Loucy (cell line): ENCODE measurements at regions not wholly inside any gene's neighbourhood (a gene's known extent, or its start where the extent isn't known, plus 50 kb on each side); places are given as distances from the start of the nearest gene placed in this dataset.

Source experiments
- H2AFZ ChIP-seq: fragments of 200-600 bp; sonication (generic); 2 replicates; pipeline ENCODE4 v1.6.0; 2016; ENCODE audit warnings: antibody characterized with exemption, mild to moderate bottlenecking, low read length, moderate library complexity
- H3F3A ChIP-seq: fragments of 200-600 bp; 2 replicates; pipeline ENCODE4 v1.6.0; 2016; ENCODE audit warnings: antibody characterized with exemption, low read depth, mild to moderate bottlenecking
- H3K27me3 ChIP-seq: fragments of 200-600 bp; sonication (generic); 2 replicates; pipeline ENCODE4 v1.6.1; 2014; ENCODE audit warnings: low read length, mild to moderate bottlenecking; ENCODE audit not compliant: insufficient read depth, poor library complexity, severe bottlenecking
- H3K36me3 ChIP-seq: fragments of 200-600 bp; sonication (generic); 2 replicates; pipeline ENCODE4 v1.6.1; 2016; ENCODE audit warnings: low read length; ENCODE audit not compliant: insufficient read depth
- H3K4me1 ChIP-seq: fragments of 200-600 bp; sonication (generic); 2 replicates; pipeline ENCODE4 v1.5.1; 2014; ENCODE audit warnings: low read length, mild to moderate bottlenecking; ENCODE audit not compliant: insufficient read depth, poor library complexity, severe bottlenecking
- H3K4me2 ChIP-seq: fragments of 200-600 bp; sonication (generic); 2 replicates; pipeline ENCODE4 v1.6.0; 2014; ENCODE audit warnings: antibody characterized with exemption, low read length, low read depth, mild to moderate bottlenecking; ENCODE audit not compliant: poor library complexity, severe bottlenecking
- H3K4me3 ChIP-seq: fragments of 200-600 bp; sonication (generic); 2 replicates; pipeline ENCODE4 v1.5.1; 2014; ENCODE audit warnings: low read length, mild to moderate bottlenecking, mixed read lengths; ENCODE audit not compliant: poor library complexity, severe bottlenecking
- H3K79me2 ChIP-seq: fragments of 200-600 bp; sonication (generic); 2 replicates; pipeline ENCODE4 v1.6.1; 2014; ENCODE audit warnings: low read length; ENCODE audit not compliant: insufficient read depth
- H3K9ac ChIP-seq: fragments of 200-600 bp; sonication (generic); 2 replicates; pipeline ENCODE4 v1.6.0; 2014; ENCODE audit warnings: mild to moderate bottlenecking, low read depth, low read length, moderate library complexity; ENCODE audit not compliant: poor library complexity, severe bottlenecking
- H3K9me2 ChIP-seq: fragments of 200-600 bp; sonication (generic); replicated peaks from 2 replicates; pipeline ENCODE4 v1.6.1; 2016; ENCODE audit warnings: low read depth, low read length, mixed read lengths
- H3K9me3 ChIP-seq: fragments of 200-600 bp; sonication (generic); 2 replicates; pipeline ENCODE4 v1.6.1; 2014; ENCODE audit warnings: mild to moderate bottlenecking, antibody characterized with exemption, low read length, low read depth; ENCODE audit not compliant: insufficient read depth
- H4K20me1 ChIP-seq: fragments of 200-600 bp; sonication (generic); 2 replicates; pipeline ENCODE4 v1.6.0; 2014; ENCODE audit warnings: antibody characterized with exemption, low read length, mild to moderate bottlenecking; ENCODE audit not compliant: insufficient read depth, poor library complexity, severe bottlenecking
- CTCF ChIP-seq: fragments of 200-600 bp; sonication (generic); conservative IDR thresholded peaks from 2 replicates; pipeline ENCODE4 v1.5.1; 2014; ENCODE audit warnings: mild to moderate bottlenecking, antibody characterized with exemption, low read length
- EZH2phosphoT487 ChIP-seq: fragments of 200-600 bp; IDR thresholded peaks from 2 replicates; pipeline ENCODE4 v1.6.1; 2018; ENCODE audit warnings: antibody characterized with exemption, mild to moderate bottlenecking, moderate library complexity, borderline replicate concordance

GRCh38 chr7:42340436-42340835 is 103.4 kb upstream of the GLI3 start:
- Histone ChIP-seq H3F3A (no peaks in the 10 kb centered on the region), H3K9me2 (no peaks in the 10 kb centered on the region), H3K36me3 (no peaks in the 10 kb centered on the region), H3K4me1 (no peaks in the 10 kb centered on the region), H3K27me3 (no peaks in the 10 kb centered on the region), H3K4me3 (no peak overlapping the region), H3K79me2 (no peaks in the 10 kb centered on the region), H3K9me3 (no peaks in the 10 kb centered on the region), H3K4me2 (no peak overlapping the region), H3K9ac (no peak overlapping the region), H2AFZ (no peak overlapping the region), H4K20me1 (no peaks in the 10 kb centered on the region)
- TF ChIP-seq EZH2phosphoT487 (no peak), CTCF (no peak)

- no peaks in the 10 kb centered on the region for H3K9me3 ChIP-seq
- no peaks in the 10 kb centered on the region for H3F3A ChIP-seq
- no peak for TF ChIP-seq EZH2phosphoT487
- no peak for TF ChIP-seq CTCF
- H3K9me2 ChIP-seq: no peaks in the 10 kb centered on the region
- no peaks in the 10 kb centered on the region for H3K4me1 ChIP-seq
- H3K36me3 ChIP-seq: no peaks in the 10 kb centered on the region
- H4K20me1 ChIP-seq: no peaks in the 10 kb centered on the region
- no peak overlapping the region for H3K9ac ChIP-seq
- H3K4me3 ChIP-seq: no peak overlapping the region
- H2AFZ ChIP-seq: no peak overlapping the region
- no peaks in the 10 kb centered on the region for H3K79me2 ChIP-seq
- no peak overlapping the region for H3K4me2 ChIP-seq
- no peaks in the 10 kb centered on the region for H3K27me3 ChIP-seq
Observed at GRCh38 chr7:42338916-42339540, 102.0 kb upstream of the GLI3 start.

GRCh38 chr7:42338231-42338915 is 101.4 kb upstream of the GLI3 start:
- H3K27me3 ChIP-seq: no peaks in the 10 kb centered on the region
- H3K9ac ChIP-seq: no peak overlapping the region
- no peaks in the 10 kb centered on the region for H3K79me2 ChIP-seq
- no peaks in the 10 kb centered on the region for H3F3A ChIP-seq
- no peaks in the 10 kb centered on the region for H3K9me2 ChIP-seq
- no peak overlapping the region for H3K4me2 ChIP-seq
- H3K4me1 ChIP-seq: no peaks in the 10 kb centered on the region
- no peaks in the 10 kb centered on the region for H3K9me3 ChIP-seq
- H3K4me3 ChIP-seq: no peak overlapping the region
- H4K20me1 ChIP-seq: no peaks in the 10 kb centered on the region
- no peaks in the 10 kb centered on the region for H3K36me3 ChIP-seq
- H2AFZ ChIP-seq: no peak overlapping the region
- TF ChIP-seq CTCF: no peak
- no peak for TF ChIP-seq EZH2phosphoT487
